PC-3 (cell line): ENCODE measurements at regions not wholly inside any gene's neighbourhood (a gene's known extent, or its start where the extent isn't known, plus 50 kb on each side); places are given as distances from the start of the nearest gene placed in this dataset.

Source experiments
- EZH2 ChIP-seq: fragments of 300-600 bp; sonication (generic); IDR thresholded peaks from one replicate; pipeline ENCODE4 v1.6.1; 2017; ENCODE audit warnings: antibody characterized with exemption, mild to moderate bottlenecking, low read length; ENCODE audit not compliant: unreplicated experiment
- TF ChIP-seq, protein P1 (sequence below): fragments of 300-600 bp; sonication (generic); conservative IDR thresholded peaks from 2 replicates; pipeline ENCODE4 v1.5.1; 2017; ENCODE audit warnings: antibody characterized with exemption, low read depth, mild to moderate bottlenecking, low read length

DNA sequence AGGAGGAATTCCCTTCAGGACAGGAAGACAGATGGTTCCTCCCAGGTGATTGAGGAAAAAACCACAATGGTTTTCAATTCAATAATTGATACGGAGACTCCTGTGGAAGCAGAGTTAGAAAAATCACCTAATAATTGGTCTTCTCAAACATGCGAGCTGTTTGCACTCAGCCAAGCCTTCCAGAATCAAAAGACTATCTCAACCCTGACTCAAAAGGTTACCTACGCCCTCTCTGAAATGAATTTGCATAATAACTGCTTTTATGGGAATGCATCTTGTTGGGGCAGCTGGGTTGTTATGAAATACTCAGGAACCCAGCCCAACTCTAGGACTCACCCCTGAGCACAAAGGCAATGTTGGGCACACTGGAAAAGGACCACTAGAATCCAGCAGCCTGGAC lies 66.9 kb upstream of the ARSJ start:
- TF ChIP-seq, protein P1, sequence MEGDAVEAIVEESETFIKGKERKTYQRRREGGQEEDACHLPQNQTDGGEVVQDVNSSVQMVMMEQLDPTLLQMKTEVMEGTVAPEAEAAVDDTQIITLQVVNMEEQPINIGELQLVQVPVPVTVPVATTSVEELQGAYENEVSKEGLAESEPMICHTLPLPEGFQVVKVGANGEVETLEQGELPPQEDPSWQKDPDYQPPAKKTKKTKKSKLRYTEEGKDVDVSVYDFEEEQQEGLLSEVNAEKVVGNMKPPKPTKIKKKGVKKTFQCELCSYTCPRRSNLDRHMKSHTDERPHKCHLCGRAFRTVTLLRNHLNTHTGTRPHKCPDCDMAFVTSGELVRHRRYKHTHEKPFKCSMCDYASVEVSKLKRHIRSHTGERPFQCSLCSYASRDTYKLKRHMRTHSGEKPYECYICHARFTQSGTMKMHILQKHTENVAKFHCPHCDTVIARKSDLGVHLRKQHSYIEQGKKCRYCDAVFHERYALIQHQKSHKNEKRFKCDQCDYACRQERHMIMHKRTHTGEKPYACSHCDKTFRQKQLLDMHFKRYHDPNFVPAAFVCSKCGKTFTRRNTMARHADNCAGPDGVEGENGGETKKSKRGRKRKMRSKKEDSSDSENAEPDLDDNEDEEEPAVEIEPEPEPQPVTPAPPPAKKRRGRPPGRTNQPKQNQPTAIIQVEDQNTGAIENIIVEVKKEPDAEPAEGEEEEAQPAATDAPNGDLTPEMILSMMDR = no peak
- TF ChIP-seq EZH2 = no peak
